NB4 (cell line): ENCODE measurements at regions not wholly inside any gene's neighbourhood (a gene's known extent, or its start where the extent isn't known, plus 50 kb on each side); places are given as distances from the start of the nearest gene placed in this dataset.

ENCODE experiments used
- MYC ChIP-seq: IDR thresholded peaks from 2 replicates; pipeline ENCODE4 v1.6.1; 2011; ENCODE audit warnings: low read depth, low read length
- POLR2A ChIP-seq: IDR thresholded peaks from 2 replicates; pipeline ENCODE4 v1.6.1; 2011; ENCODE audit warnings: mild to moderate bottlenecking; ENCODE audit not compliant: insufficient read length; ENCODE audit errors: extremely low read depth

DNA sequence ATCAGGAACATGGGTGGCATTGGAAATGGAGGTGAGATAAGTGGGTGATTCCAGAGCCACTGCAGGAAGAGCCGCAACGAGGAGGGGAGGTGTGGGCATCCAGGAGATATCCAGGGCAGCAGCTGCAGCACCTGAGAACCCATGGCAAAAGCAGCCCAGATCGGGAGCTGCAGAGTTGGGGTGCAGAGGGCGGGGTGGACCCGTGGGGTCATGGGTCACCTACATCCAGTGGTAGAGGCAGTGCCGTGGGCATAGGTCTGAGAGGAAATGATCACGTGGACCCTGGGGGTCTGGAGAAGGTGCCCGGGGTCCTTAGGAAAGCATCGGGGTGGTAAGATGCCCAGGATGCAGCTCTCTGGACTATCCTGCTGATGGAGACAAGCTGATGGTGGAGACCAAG, 530.0 kb downstream of the GLRX3 start:
- TF ChIP-seq MYC: no peak
- TF ChIP-seq POLR2A: no peak
